ENCODE measurements at regions not wholly inside any gene's neighbourhood (a gene's known extent, or its start where the extent isn't known, plus 50 kb on each side); places are given as distances from the start of the nearest gene placed in this dataset.

- H3K27ac ChIP-seq, result no peak overlapping the region
- H3K9me3 ChIP-seq, result no peaks in the 10 kb centered on the region
- H3K4me1 ChIP-seq, result no peaks in the 10 kb centered on the region
- 79 to 80% methylated on average over 4 of the region's 4 CpGs for WGBS, 2 donors
- H3K27me3 ChIP-seq, result no peaks in the 10 kb centered on the region
- H3K4me3 ChIP-seq, result no peak overlapping the region
- H3K36me3 ChIP-seq, result no peaks in the 10 kb centered on the region
- TF ChIP-seq POLR2A (IDR thresholded peaks at IDR 0.05) (no peak), EP300 (IDR thresholded peaks at IDR 0.05) (no peak), CTCF (IDR thresholded peaks at IDR 0.05) (no peak)
- no peak for DNase-seq (ENCODE audit: low spot score in 2 of 2)
Measured at GRCh38 chr16:73515616-73516015, 467.7 kb upstream of the ZFHX3 start.

- WGBS, 2 donors, result 87 to 93% methylated on average over 3 of the region's 3 CpGs
- no peaks in the 10 kb centered on the region for H3K27me3 ChIP-seq
- H3K36me3 ChIP-seq, result no peaks in the 10 kb centered on the region
- no peak for TF ChIP-seq CTCF (IDR thresholded peaks at IDR 0.05)
- no peak for TF ChIP-seq EP300 (IDR thresholded peaks at IDR 0.05)
- TF ChIP-seq POLR2A (IDR thresholded peaks at IDR 0.05), result no peak
- H3K4me3 ChIP-seq, result no peak overlapping the region
- H3K9me3 ChIP-seq, result no peaks in the 10 kb centered on the region
- H3K27ac ChIP-seq, result no peak overlapping the region
- DNase-seq (ENCODE audit: low spot score in 2 of 2), result no peak
- H3K4me1 ChIP-seq, result no peaks in the 10 kb centered on the region
Measured at GRCh38 chr16:73510852-73511251, 462.9 kb upstream of the ZFHX3 start.

- H3K4me1 ChIP-seq, result no peaks in the 10 kb centered on the region
- WGBS, 2 donors, result 79 to 87% methylated on average over 13 of the region's 13 CpGs
- H3K9me3 ChIP-seq, result no peaks in the 10 kb centered on the region
- no peaks in the 10 kb centered on the region for H3K27me3 ChIP-seq
- H3K27ac ChIP-seq, result no peak overlapping the region
- no peak for DNase-seq (ENCODE audit: low spot score in 2 of 2)
- H3K36me3 ChIP-seq, result no peaks in the 10 kb centered on the region
- no peak overlapping the region for H3K4me3 ChIP-seq
- TF ChIP-seq POLR2A (IDR thresholded peaks at IDR 0.05) (no peak), EP300 (IDR thresholded peaks at IDR 0.05) (no peak), CTCF (IDR thresholded peaks at IDR 0.05) (no peak)
Measured at GRCh38 chr16:73506568-73507056, 458.7 kb upstream of the ZFHX3 start.

GRCh38 chr16:73505577-73505976, 457.6 kb upstream of the ZFHX3 start:
- 70 to 83% methylated on average over 5 of the region's 5 CpGs for WGBS, 2 donors
- Histone ChIP-seq H3K4me3 (no peak overlapping the region), H3K27me3 (no peaks in the 10 kb centered on the region), H3K4me1 (no peaks in the 10 kb centered on the region), H3K9me3 (no peaks in the 10 kb centered on the region), H3K36me3 (no peaks in the 10 kb centered on the region), H3K27ac (no peak overlapping the region)
- TF ChIP-seq EP300 (IDR thresholded peaks at IDR 0.05), result no peak
- TF ChIP-seq CTCF (IDR thresholded peaks at IDR 0.05), result no peak
- no peak for TF ChIP-seq POLR2A (IDR thresholded peaks at IDR 0.05)
- no peak for DNase-seq (ENCODE audit: low spot score in 2 of 2)

- Histone ChIP-seq H3K9me3 (no peaks in the 10 kb centered on the region), H3K4me1 (no peaks in the 10 kb centered on the region), H3K27ac (no peak overlapping the region), H3K36me3 (no peaks in the 10 kb centered on the region), H3K27me3 (no peaks in the 10 kb centered on the region), H3K4me3 (no peak overlapping the region)
- no peak for DNase-seq (ENCODE audit: low spot score in 2 of 2)
- WGBS, 2 donors, result 59 to 65% methylated on average over 20 of the region's 20 CpGs
- no peak for TF ChIP-seq CTCF (IDR thresholded peaks at IDR 0.05)
- no peak for TF ChIP-seq EP300 (IDR thresholded peaks at IDR 0.05)
- TF ChIP-seq POLR2A (IDR thresholded peaks at IDR 0.05), result no peak
Measured at GRCh38 chr16:73504591-73505575, 457.0 kb upstream of the ZFHX3 start.

All from tibial nerve (tissue), 4 donors.